Astrocyte of the spinal cord (primary cell): ENCODE measurements at regions not wholly inside any gene's neighbourhood (a gene's known extent, or its start where the extent isn't known, plus 50 kb on each side); places are given as distances from the start of the nearest gene placed in this dataset.

ENCODE experiments used
- DNase-seq: peaks from one replicate; pipeline ENCODE4 v3.0.0; 2011; ENCODE audit warnings: low read depth, low spot score
- H3K4me3 ChIP-seq: 2 replicates; pipeline ENCODE4 v1.5.1; 2011; ENCODE audit warnings: low read depth, mild to moderate bottlenecking, low read length, moderate library complexity
- CTCF ChIP-seq: IDR thresholded peaks from 2 replicates; pipeline ENCODE4 v1.5.1; 2012; ENCODE audit warnings: low read depth, mild to moderate bottlenecking, low read length, inconsistent platforms
- in situ Hi-C: cut with HindIII; loops from 2 replicates; pipeline ENCODE4 v1.10.0; 2017; ENCODE audit warnings: low sequenced_read_pairs

- in situ Hi-C loops, result no loop called here
Observed at GRCh38 chr5:111887706-111888105, 130.7 kb upstream of the NREP start.

GRCh38 chr5:111869681-111870080 is 112.7 kb upstream of the NREP start:
- no peak for TF ChIP-seq CTCF
- H3K4me3 ChIP-seq, result no peak overlapping the region
- in situ Hi-C loops, result no loop called here
- DNase-seq, result peak; percentile 6

More at GRCh38 chr5:111887706-111888105, 130.7 kb upstream of the NREP start:
- no peak overlapping the region for H3K4me3 ChIP-seq
- no peak for DNase-seq
- TF ChIP-seq CTCF, result no peak

GRCh38 chr5:111865356-111865755 is 108.4 kb upstream of the NREP start:
- DNase-seq, result no peak
- in situ Hi-C loops, result no loop called here
- H3K4me3 ChIP-seq, result no peak overlapping the region
- TF ChIP-seq CTCF, result no peak

DNA sequence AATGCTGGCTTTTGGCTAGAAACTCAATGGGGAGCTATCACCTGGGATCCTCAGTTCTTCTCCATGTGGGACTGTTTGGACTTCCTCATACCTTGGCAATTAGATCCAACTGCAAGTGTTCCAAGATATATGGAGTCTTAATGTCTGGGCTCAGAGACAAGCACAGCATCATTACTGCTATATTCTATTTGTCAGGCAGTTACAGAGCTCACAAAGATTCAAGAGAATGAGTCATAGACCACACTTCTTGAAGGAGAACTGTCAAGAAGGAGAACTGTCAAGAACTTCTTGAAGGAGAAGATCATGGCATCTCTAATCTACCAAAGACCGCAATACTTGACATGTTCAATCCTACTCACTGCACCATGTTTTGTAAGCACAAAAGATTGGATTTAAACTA is 106.8 kb upstream of the NREP start:
- in situ Hi-C loops, result no loop called here
- TF ChIP-seq CTCF, result no peak
- H3K4me3 ChIP-seq, result no peak overlapping the region
- peak; percentile 23 for DNase-seq

DNA sequence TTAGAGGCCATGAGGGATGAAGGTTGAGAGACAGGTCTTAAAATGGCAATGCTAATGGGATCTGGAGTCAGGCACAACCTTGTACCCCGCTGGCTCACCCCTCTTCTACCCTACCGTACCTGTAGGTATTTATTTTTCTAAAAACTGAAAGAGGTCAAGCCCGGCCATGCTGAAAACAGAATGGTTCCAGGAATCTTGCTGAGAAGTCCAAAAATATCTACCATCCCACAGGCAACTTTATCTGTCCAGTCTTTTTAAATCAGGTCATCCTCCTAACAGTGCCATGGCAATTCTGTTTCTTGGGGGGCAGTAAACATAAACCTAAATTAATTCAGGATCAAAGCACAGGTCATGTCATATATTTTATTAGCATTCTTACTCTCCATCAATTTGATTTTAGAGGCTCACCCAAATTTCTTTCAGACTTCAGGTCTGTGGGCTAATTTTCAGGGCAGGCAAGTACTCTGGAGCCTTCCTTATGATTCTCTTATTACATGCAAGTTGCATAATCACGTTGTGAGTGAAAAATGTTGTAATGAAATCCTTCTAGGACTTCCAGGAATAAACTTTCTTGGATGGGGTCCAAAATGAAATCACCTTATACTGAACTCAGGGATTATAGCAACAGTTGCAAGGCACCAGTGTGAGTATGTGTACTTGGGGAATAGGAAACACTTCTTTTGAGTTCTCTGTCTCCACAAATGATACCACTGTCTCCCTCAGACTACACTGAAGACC is 102.7 kb upstream of the NREP start:
- DNase-seq, result peak; percentile 84
- in situ Hi-C loops, result no loop called here
- no peak for TF ChIP-seq CTCF
- H3K4me3 ChIP-seq, result no peak overlapping the region

- TF ChIP-seq CTCF, result no peak
- DNase-seq, result peak; percentile 80
- H3K4me3 ChIP-seq, result no peak overlapping the region
- in situ Hi-C loops, result no loop called here
Observed at GRCh38 chr5:111859031-111859430, 102.0 kb upstream of the NREP start.

DNA sequence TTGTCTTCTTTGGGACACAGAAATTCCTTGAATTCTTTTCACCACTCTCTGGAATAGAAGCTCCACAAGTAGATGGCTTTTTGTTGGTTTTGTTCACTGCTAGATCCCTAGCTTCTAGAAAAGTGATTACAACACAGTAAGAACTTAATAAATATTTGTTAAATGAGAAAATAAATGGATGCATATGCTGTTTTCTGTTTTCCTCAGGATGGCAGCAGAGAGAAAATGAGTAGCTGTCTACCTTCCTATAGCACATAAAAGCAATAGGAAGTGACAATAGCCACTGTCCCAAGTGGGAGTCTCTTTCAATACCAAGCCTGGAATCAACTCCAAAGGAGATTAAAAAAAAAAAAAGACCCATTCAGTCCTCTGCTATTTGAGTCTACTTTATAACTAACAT is 100.6 kb upstream of the NREP start:
- in situ Hi-C loops, result no loop called here
- TF ChIP-seq CTCF, result no peak
- no peak overlapping the region for H3K4me3 ChIP-seq
- no peak for DNase-seq
